WTC11 (cell line): ENCODE measurements at regions not wholly inside any gene's neighbourhood (a gene's known extent, or its start where the extent isn't known, plus 50 kb on each side); places are given as distances from the start of the nearest gene placed in this dataset.

ENCODE experiments used
- ATF6 ChIP-seq: sonication (generic); formaldehyde crosslinking; IDR thresholded peaks from 2 replicates; pipeline ENCODE4 v1.8.1; 2023; ENCODE audit warnings: mild to moderate bottlenecking, missing genetic modification reagents
- CREB1 ChIP-seq: sonication (generic); formaldehyde crosslinking; IDR thresholded peaks from 2 replicates; pipeline ENCODE4 v1.8.0; 2023; ENCODE audit warnings: mild to moderate bottlenecking, missing genetic modification reagents
- CREM ChIP-seq: sonication (generic); formaldehyde crosslinking; IDR thresholded peaks from 2 replicates; pipeline ENCODE4 v1.8.1; 2022; ENCODE audit warnings: mild to moderate bottlenecking, missing genetic modification reagents, moderate library complexity
- CTCF ChIP-seq: fragments of 200-600 bp; IDR thresholded peaks from 2 replicates; pipeline ENCODE4 v1.8.0; 2022; ENCODE audit warnings: antibody characterized with exemption
- MAX ChIP-seq: sonication (generic); formaldehyde crosslinking; IDR thresholded peaks from 2 replicates; pipeline ENCODE4 v1.8.0; 2022; ENCODE audit warnings: mild to moderate bottlenecking, missing genetic modification reagents
- MYBL2 ChIP-seq: sonication (generic); formaldehyde crosslinking; IDR thresholded peaks from 2 replicates; pipeline ENCODE4 v1.8.1; 2023; ENCODE audit warnings: mild to moderate bottlenecking, moderate library complexity, missing genetic modification reagents
- NFE2L1 ChIP-seq: sonication (generic); formaldehyde crosslinking; IDR thresholded peaks from 2 replicates; pipeline ENCODE4 v1.8.1; 2023; ENCODE audit warnings: missing genetic modification reagents
- TEAD4 ChIP-seq: sonication (generic); formaldehyde crosslinking; IDR thresholded peaks from 2 replicates; pipeline ENCODE4 v1.8.0; 2022; ENCODE audit warnings: mild to moderate bottlenecking, missing genetic modification reagents
- ZNF232 ChIP-seq: sonication (generic); formaldehyde crosslinking; IDR thresholded peaks from 2 replicates; pipeline ENCODE4 v1.8.0; 2022; ENCODE audit warnings: mild to moderate bottlenecking, missing genetic modification reagents
- ZNF396 ChIP-seq: fragments of 250-450 bp; sonication (Bioruptor Pico); IDR thresholded peaks from 2 replicates; pipeline ENCODE4 v1.8.0; 2021; ENCODE audit warnings: mild to moderate bottlenecking, moderate library complexity, borderline replicate concordance
- TF ChIP-seq, protein P1 (sequence below): sonication (generic); formaldehyde crosslinking; IDR thresholded peaks from 2 replicates; pipeline ENCODE4 v1.8.1; 2022; ENCODE audit warnings: low read depth, missing genetic modification reagents, borderline replicate concordance
- TF ChIP-seq, protein P2 (sequence below): sonication (generic); formaldehyde crosslinking; IDR thresholded peaks from 2 replicates; pipeline ENCODE4 v1.8.1; 2022; ENCODE audit warnings: low read depth, mild to moderate bottlenecking, moderate library complexity, missing genetic modification reagents, borderline replicate concordance

GRCh38 chr2:55101466-55101865 lies 51.2 kb upstream of the RTN4 start:
- TF ChIP-seq CTCF (no peak), CREB1 (CRISPR knock-in tag) (no peak), MAX (no peak), NFE2L1 (CRISPR knock-in tag) (no peak), MYBL2 (no peak), ZNF232 (CRISPR knock-in tag) (no peak), ZNF396 (CRISPR knock-in tag) (no peak), TEAD4 (CRISPR knock-in tag) (no peak), CREM (CRISPR knock-in tag) (no peak), ATF6 (CRISPR knock-in tag) (no peak)
- TF ChIP-seq, protein P1, sequence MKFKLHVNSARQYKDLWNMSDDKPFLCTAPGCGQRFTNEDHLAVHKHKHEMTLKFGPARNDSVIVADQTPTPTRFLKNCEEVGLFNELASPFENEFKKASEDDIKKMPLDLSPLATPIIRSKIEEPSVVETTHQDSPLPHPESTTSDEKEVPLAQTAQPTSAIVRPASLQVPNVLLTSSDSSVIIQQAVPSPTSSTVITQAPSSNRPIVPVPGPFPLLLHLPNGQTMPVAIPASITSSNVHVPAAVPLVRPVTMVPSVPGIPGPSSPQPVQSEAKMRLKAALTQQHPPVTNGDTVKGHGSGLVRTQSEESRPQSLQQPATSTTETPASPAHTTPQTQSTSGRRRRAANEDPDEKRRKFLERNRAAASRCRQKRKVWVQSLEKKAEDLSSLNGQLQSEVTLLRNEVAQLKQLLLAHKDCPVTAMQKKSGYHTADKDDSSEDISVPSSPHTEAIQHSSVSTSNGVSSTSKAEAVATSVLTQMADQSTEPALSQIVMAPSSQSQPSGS (CRISPR knock-in tag), result no peak
- TF ChIP-seq, protein P2, sequence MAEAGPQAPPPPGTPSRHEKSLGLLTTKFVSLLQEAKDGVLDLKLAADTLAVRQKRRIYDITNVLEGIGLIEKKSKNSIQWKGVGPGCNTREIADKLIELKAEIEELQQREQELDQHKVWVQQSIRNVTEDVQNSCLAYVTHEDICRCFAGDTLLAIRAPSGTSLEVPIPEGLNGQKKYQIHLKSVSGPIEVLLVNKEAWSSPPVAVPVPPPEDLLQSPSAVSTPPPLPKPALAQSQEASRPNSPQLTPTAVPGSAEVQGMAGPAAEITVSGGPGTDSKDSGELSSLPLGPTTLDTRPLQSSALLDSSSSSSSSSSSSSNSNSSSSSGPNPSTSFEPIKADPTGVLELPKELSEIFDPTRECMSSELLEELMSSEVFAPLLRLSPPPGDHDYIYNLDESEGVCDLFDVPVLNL (CRISPR knock-in tag), result no peak
